ENCODE measurements at regions not wholly inside any gene's neighbourhood (a gene's known extent, or its start where the extent isn't known, plus 50 kb on each side); places are given as distances from the start of the nearest gene placed in this dataset.

DNA sequence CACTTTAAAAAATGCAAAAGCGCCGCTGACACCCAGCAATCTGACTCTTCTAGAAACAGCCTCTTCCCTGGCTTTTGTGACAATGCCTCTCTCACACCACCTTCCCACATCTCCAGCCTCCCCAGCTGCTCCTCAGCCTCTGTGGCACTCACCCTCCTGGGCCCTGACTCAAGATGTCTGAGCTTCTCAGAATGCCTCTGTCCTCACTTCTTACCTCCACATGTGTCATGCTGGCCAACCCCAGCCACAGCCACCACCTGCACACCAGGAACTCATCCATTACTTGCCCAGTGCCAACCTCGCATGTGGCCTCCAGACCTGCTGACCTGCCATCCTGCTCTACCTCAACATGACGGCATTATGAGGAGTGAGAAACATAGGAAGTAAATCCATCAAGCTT, 249.8 kb upstream of the RAB6C start:
- no peak for DNase-seq

DNA sequence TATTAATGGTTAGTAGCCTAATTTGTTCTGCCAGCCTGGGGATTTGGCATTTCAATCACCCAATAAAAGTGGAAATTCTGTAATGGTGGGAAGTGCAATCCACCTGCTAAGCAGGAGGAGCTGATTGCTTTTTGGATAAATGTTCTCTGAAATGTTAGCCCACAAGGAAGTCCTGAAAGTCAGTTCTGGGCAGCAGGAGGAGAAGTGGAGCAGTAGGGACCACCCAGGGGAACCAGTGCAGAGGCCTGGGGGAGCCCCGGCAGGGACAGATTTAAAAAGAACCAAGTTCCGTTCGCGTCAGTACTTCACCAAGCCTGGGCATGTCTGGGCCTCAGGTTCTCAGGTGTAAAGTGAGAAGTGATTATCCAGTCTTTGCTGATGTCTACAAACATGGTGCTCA, 248.5 kb upstream of the RAB6C start:
- no peak for DNase-seq

DNA sequence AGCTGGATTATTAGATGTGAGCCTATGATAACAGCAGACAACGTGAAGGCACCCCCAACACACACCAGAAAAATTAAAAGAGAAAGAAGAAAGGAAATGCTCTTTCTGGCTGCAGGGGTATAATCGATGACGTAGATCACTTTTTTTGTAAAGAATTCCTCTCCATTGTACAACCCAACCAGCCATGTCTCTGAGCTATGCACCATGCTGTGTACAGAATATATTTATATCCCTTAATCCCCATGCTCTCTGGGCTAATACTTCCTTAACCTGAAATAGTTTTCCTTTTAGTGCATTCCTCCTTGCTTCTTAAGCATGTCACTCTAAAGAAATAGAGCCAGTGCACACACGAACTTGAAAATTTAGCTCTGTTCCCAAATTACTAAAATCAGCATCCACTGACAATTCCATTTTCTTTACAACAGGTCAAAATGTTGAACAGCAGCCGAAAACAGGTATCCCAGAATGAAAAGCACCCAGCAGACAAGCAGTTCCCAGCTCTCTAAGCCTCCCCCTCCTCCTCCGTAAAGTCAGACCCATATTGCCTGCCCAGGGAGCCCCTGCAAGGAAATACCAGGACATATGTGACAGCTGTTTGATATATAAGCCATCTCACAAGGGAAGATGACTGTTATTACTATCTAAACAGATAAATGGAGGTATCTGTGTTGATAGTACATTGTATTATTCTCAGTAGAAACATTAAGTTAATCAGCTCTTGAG, 247.4 kb upstream of the RAB6C start:
- no peak for DNase-seq

DNA sequence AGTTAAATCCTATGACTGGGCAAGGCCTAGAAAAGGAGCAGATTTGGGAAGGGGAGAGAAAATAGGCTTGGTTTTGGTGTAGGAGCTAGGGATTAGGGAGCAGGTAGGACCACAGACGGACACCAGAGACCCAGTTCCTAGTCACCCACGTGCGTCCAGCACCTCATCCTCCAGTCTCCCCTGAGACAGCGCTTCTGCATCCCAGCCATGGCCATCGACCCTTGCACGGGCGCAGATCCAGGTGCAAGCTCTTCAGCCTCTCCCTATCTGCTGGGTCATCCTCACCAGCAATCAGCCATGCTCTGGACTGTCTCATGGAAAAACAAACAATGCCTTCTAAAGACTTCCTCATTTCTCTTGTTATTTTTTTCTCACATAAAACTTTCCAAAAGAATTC, 246.8 kb upstream of the RAB6C start:
- DNase-seq, result no peak

DNA sequence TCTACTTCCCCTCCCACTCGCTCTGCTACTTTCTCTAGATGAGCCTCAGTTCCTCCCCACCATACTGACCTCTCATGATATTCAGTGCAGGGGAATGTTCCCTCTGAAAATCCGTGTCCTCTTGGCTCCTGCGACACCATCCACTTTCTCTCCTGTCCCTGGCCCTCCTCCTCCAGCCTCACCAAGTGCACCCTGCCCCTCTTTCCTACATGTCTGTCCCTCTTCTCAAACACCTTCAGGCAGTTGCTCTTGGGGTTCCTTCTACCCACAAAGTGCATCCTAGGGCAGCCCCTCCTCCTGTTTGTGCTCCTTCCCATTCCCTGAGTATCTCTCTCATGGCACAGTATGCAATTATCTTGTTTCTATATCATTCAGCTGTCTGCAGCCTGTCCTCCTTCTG, 246.4 kb upstream of the RAB6C start:
- DNase-seq, result no peak

DNA sequence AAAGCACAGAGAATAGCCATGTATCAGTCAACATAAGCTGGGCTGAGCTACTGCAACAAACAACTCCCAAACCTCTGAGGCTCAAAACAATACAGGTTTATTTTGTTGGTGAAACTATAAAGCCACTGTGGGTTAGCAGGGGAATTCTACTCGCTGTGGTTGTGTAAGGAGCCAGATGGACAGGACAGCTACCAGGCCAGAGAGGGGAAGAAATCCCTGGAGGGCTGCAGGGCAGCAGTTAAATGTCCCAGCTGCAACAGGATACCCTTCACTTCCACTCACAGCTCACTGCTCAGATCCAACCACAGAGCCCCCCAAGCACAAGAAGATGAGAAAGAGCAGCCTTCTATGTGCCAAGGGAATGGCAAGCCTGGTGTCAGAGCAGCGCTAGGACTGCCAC, 245.9 kb upstream of the RAB6C start:
- no peak for DNase-seq

DNA sequence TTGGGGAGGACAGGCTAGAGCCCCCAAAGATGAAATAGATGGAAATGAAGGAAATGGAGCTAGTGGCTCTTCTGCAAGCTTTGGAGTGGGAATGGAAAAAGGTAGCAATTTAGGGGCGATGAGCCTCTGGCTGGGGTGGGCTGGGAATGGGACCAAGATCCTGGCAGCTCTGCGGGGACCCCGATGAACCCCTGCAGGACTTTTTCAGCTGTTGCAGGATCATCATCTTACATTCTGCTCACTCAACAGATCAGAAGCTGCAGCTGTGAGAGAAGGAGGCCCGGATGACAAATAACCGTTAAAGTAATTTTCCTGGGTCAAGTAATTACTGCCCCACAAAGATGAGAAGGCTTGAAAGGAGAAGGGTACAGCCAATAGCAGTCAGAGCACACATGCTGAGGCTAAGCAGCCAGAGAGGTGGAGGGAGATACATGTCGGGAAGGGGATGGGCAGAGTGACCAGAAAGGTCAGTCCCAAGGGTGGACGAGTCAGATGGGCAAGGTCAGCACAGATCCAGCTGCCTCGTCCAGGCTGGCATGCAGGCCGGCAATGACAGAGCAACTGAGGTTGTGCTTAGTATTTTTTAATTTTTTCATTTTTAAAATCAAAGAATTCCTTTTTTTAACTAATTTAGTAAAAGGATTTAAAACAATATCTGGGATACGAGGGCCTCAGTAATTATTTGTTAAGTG, 245.0 kb upstream of the RAB6C start:
- no peak for DNase-seq

DNA sequence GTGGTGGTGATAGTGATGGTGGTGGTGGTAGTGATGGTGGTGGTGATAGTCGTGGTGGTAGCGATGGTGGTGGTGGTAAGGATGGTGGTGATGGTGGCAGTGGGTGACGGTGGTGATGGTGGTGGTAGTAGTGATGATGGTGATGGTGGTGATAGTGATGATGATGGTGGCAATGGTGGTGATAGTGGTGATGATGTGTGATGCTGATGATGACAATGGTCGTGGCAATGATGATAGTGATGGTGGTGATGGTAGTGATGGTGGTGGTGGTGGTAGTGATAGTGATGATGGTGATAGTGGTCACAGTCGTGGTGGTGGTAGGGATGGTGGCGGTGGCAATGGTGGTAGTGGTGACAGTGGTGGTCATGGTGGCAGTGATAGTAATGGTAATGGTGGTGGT, 243.9 kb upstream of the RAB6C start:
- no peak for DNase-seq

DNA sequence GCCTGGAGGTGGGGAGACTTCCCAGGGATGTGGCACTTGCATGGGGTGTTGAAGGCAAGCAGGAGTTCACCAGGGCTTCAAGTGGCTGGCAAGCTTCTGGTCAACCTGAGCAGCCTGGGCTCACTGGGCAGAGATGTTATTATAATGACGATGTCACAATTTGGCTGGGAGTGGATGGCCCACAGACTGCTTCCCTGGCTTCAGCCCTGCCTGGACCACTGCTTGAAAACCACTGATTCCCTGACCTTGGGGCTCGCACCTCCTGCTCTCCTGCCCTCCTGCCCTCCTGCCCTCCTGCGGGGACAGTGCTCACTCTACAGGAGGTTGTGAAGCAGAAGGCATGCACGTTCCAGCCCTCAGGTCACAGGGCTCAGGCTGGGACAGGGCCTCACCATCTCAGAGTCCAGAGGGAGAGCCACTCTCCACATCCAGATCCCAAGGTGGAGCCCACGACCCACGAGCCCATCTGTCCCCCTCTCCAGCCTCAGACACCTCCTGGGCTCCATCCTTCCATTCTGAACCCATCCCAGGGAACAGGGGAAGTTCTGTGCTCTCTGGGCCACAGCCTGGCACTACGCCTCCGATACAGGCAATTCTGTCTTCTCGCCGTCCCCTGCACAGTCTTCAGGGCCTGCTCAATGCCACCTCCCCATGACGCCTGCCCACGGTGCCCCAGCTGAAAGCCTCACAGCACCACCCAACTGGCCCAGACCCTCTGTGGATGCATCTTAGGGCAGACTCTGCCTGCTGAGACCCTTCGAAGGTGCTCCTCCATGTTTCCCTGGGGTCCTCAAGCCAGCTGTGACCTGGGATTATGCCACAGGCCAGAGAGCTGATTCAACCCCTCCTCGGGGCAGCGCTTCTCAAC, 241.6 kb upstream of the RAB6C start:
- no peak for DNase-seq

DNA sequence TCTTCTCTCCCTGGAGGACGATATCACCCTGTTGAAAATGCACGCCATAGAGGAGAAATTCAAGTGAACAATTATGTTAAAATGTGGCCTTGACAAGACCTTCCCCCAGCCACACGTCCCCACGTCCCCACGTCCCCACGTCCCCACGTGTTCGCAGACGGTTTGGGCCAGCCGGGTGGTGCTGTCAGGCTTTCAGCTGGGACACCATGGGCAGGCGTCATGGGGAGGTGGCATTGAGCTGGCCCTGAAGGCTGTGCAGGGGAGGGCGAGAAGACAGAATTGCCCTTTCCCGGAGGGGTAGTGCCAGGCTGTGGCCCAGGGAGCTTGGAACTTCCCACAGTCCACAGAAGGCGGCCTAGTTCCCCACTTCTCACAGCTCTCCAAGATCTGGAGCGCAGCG, 240.7 kb upstream of the RAB6C start:
- no peak for DNase-seq

DNA sequence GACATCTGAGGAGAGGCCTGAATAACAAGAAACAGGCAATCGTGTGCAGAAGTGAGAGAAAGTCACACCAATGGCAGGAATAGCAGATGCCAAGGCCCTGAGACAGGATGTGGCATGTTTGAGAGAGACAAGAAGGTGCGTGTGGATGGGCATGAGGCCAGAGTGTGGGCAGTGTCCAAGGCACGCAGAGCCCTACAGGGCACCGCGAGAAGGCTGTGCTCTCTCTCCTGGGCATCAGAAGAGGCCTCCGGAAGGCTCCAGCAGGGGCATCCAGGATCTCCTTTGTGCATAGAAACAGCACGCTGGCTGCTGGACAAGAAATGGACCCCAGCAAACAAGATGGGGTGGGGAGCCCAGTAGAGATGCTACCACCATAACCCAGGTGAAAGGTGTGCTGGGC, 239.0 kb upstream of the RAB6C start:
- DNase-seq, result no peak

DNA sequence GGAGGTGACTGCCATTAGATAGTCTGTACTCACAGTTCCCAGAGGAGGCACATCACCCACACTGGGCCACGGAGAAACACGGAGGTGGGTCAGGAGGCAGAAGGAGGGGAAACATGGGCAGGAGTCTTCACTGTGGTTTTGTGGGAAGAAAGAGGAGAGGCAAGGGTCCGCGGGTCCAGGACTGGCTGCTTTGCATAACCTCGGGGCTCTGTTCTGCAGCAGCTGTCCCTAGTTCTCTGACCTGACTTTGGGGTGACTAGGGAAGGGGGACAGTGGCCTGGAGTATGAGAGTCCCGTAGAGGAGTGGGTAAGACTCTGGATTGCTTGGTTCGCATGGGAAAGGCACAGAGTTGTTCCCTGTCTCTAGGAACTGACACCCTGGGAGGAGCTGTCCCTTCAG, 238.3 kb upstream of the RAB6C start:
- DNase-seq, result no peak

DNA sequence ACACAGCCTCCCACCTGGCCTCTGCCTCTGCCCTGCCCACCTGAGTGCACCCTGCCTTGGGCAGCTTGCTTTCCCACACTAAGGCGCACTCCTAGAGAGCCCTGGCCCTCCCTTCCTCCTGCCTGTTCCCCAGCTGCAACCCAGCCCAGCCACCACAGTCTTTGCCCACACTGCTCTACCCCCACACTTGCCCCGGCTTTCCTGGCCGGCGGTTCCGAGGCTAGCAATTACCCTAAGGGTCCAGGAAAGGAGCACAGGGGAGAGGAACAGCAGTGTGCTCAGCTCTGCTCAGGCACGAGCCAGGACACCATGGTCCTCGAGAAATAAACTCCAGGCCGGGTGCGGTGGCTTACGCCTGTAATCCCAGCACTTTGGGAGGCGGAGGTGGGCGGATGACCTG, 237.8 kb upstream of the RAB6C start:
- DNase-seq, result no peak

DNA sequence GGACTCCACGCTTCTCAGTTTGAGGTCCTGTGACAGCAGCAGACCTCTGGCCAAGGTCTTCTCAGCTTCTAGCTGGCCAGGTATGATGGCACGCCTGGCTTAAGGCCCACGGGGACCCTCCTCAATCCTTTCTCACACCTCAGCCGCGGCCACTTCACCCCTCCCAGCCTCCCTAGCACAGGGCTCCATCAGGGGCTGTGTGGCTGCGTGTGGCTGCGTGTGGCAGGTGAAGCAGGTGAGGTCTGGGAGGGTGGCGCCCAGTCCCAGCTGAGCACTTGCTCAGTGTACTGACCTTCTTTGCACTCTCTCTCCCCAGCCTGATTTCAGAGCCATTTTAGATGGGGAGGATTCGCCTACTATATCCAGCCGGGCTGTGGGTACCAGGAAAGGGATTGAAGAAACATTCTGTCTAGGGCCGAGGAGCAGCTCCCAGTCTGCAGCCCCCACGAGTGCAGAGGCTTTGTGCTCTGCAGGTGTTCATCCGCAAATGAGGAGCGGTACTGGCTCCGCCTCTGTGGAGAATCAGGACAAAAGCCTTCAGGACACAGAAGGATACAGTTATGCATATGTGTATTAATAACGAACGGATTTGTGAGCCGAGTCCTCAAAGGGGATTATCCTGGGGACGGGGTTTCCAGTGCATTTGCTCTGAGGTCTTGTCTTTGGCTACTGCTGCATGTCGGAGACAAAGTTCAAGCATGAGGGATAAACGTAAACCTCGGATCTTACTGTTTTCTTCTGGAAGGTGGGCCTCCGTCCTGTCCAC, 236.9 kb upstream of the RAB6C start:
- DNase-seq, result no peak

DNA sequence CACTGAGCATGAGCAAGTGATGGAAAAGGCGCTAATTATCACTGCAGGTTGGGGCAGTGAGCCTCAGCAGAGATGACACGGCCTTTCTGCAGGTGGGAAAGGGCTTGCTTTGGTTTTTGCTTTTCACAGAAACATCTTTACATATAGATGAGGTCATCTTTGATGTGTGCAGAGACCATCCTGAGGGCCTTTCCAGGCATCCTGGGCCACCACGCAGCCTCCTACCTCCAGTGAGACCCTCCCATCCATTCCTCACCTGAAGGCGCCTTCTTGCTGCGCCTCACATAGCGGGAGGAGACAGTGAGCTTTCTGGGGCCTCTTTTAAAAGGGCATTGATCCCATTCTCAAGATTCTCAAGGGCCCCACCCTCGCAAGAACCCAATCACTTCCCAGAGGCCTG, 235.3 kb upstream of the RAB6C start:
- no peak for DNase-seq

DNA sequence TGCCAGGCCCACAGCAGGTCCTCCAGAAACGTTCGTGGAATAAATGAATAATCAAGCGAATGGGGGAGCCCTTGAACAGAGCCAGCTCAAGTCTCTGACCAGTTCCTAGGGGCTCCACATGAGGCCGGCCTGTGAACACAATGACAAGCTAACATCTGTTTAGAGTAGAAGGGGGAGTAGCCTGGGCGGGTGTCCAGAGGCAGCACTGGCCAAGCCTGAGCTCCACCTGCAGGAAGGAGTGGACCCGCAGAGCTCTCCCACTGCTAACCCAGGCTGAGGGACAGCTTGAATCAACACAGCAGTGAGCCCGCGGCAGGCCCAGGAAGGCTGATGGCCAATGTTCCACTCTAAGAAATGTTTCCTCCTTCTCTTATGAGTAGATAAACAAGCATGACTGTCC, 234.8 kb upstream of the RAB6C start:
- no peak for DNase-seq

DNA sequence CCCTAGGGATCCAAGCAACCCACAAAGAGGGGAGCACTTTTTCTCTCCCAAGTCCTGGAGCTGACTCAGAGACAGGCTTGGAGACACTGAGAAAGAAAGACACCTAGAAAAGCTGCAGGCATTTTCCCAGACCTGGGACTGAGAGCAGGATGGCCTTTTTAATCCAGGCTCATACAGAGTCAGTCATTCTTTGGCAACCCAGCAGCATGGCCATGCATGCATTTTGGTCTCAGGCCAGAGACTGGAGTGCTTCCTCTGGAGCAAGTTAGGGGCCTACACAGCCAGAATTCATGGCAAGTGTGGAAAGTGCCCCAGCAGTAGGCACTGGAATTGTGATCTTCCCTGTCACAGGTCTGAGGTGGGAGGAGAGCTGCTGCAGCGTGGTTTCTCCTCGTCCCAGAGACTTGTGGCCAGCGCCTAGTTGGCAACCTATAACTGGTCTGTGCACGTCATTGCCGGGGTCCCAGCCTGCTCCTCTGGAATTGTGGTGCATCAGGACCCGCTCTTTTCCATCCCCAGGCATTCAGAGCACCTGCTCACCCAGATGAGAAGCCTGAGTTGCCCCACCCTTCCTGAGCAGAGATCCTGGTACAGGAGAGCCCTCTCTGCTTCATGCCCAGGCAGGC, 231.9 kb upstream of the RAB6C start:
- DNase-seq, result no peak

DNA sequence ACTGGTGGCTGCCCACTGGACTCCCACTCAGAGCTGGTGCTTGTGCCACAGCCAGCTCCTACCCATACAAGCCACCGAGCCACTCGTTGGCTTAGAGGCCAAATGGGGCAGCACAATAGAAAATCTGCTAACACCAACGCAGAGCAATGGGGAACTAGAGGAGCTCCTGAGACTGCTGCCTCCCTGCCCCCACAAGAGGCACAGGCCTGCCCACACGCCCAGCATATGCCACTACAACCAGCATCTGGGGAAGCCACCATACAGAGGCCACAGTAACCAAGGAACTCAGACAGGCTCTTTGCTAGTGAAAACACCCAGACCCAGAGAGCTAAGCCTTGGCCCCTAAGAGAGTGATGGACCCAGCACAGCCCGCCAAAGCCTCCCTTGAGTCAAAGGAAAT, 231.2 kb upstream of the RAB6C start:
- DNase-seq, result no peak

DNA sequence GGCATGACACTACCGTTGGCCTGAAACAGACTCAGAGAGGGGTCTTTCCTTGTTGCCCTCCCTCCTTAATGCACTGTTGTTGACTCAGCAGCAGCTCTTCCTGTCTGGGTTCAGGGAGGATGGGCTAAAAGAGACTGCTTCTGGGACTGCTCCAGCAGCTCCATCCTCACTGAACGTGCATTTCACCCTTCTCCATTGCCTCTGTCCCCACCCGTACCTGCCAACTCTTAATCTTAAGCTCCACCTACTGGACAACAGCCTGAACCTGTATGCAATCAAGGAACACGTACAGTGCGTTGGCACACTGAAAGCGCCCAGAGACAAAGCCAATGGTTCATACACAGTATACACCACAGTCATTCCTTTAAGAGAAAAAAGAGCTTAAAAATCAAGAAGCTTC, 230.8 kb upstream of the RAB6C start:
- DNase-seq, result no peak

DNA sequence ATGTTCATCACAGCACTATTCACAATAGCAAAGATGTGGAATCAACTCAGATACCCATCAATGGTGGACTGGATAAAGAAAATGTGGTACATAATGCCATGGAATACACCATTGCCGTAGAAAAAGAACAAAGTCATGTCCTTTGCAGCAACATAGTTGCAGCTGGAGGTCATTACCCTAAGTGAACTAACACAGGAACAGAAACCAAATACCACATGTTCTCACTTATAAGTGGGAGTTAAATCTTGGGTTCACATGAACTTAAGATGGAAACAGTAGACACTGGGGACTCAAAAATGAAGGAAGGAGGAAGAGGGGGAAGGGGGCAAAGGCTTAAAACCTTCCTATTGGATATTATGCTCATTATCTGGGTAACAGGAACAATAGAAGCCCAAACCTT, 228.1 kb upstream of the RAB6C start:
- DNase-seq, result no peak

DNA sequence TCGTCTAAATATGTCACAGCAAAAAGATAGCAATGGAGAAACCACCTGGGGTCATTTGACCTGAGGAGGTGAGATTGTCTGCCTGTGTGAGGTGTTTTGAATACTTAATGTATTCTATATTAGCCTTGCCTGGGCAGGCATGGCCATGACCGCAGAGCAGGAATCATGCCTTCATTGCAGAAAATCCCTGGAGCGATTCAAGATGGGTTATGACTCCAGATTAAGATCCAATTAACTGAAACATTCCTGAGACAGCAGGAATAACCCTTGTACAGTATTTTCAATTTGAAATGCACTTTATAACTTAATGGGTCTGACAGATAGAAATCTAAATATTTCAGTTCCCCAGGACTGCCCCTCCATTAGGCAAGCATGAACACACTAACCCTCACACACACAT, 227.3 kb upstream of the RAB6C start:
- no peak for DNase-seq

DNA sequence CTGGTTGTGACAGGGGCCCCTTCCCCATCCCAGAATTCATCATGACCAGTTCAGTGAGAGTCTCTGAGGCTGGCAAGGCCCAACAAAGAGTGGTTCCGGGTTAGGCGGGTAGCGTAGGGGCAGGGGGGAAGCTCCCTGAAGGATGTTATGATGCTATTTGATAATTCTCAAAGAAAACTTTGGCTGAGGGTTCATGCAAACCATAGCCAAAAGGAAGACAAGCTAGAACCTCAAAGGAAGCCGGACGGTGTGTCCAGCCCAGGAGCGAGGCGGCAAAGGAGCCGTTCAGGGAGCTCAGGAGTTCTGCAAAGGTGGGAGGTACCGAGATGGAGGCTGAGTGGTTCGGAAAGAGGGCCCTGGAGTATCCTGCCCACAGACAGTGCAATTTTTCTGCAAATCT, 226.8 kb upstream of the RAB6C start:
- no peak for DNase-seq

DNA sequence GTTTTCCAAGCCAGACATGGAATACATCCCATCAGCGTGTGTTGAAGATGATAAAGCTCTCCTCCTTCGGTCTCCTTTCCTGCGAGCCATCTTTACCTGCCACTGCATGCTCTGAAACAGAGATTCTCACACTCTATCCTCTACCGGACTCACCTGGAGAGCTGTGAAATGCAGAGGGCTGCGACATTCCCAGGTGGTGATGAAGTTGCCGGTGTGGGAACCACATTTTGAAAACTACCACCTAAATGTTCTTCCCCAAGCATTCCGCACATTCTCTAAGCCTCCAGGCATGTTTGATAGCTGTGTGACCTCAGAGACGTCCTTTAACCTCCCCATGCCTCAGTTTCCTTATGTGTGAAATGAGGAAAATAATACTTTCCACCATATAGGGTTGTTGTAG, 226.2 kb upstream of the RAB6C start:
- DNase-seq, result no peak
